HG03457 (cell line): ENCODE measurements at regions not wholly inside any gene's neighbourhood (a gene's known extent, or its start where the extent isn't known, plus 50 kb on each side); places are given as distances from the start of the nearest gene placed in this dataset.

Source experiments
- ATAC-seq: cut with Tn5 transposase; IDR thresholded peaks from one replicate; pipeline ENCODE4 v1.9.1; 2021; ENCODE audit warnings: moderate number of reproducible peaks; ENCODE audit not compliant: unreplicated experiment

GRCh38 chr10:113252650-113253618 is 299.9 kb upstream of the HABP2 start:
- no peak for ATAC-seq

GRCh38 chr10:113259576-113260226 is 293.2 kb upstream of the HABP2 start:
- no peak for ATAC-seq

GRCh38 chr10:113261161-113261560 is 291.7 kb upstream of the HABP2 start:
- no peak for ATAC-seq

- ATAC-seq: no peak
These were observed 291.2 kb upstream of the HABP2 start for GRCh38 chr10:113261611-113262091.

DNA sequence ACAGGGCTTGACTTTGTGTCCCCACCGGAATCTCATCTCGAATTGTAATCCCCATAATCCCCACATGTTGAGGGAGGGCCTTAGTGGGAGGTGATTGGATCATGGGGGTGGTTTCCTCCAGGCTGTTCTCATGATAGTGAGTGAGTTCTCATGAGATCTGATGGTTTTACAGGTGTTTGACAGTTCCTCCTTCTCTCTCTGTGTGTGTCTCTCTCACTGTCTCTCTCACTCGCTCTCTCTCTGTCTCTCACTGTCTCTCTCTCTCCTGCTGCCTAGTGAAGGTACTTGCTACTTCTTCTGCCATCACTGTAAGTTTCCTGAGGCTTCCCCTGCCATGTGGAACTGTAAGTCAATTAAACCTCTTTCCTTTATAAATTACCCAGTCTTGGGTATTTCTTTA is 289.8 kb upstream of the HABP2 start:
- no peak for ATAC-seq

DNA sequence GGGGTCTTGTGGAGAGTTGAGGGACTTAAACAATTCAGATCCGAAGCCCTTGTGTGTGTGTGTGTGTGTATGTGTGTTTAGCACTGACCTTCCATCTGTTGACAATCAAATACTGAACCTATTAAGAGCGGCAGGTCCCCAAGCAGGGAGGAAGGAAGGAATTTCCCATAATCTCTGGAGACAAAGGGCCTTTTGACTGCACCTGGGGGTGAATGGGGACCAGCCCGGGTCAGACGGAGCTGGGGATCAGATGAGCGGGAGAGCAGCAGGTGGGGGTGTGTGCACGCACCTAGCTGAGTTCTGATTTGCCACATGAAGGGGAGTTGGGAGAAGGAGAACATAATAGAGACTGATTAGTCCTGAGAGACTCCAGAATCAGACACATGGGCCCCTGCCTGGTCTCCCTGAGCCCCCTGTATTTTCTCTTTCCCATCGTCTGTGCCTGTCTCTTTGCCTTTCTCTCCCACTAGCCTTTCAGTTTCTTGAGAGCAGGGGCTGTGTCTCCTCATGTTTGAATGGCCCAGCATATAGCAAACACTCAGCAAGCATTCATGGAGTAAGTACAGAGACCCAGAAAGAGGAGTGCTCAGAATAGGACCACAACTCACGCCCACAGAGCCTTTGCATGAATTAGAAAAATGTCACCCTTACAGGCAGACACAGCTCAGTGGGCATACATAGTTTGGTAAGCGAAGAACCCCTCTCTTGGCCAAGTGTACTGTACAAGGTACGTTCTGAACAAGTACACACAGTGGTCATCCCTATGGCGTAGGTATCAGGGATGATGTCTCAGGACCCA is 288.3 kb upstream of the HABP2 start:
- ATAC-seq: no peak

DNA sequence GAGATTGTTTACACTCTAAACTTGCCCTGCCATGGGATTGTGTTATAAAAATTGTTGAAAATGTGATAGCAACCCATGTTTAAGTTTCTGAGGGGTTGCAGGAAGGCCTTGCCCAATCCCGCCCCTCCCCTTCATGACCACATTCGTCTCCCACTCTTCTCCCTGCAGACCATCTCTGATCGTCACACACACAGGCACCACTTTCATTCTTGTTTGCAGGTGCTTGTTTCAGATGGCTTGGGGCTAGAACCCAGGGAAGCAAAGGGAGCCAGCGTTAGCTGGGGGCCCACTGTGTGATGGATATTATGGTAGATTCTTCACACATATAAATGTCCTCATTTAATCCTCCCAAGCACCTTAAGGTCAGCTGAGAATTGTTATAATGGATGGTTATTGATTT is 286.7 kb upstream of the HABP2 start:
- ATAC-seq: no peak

DNA sequence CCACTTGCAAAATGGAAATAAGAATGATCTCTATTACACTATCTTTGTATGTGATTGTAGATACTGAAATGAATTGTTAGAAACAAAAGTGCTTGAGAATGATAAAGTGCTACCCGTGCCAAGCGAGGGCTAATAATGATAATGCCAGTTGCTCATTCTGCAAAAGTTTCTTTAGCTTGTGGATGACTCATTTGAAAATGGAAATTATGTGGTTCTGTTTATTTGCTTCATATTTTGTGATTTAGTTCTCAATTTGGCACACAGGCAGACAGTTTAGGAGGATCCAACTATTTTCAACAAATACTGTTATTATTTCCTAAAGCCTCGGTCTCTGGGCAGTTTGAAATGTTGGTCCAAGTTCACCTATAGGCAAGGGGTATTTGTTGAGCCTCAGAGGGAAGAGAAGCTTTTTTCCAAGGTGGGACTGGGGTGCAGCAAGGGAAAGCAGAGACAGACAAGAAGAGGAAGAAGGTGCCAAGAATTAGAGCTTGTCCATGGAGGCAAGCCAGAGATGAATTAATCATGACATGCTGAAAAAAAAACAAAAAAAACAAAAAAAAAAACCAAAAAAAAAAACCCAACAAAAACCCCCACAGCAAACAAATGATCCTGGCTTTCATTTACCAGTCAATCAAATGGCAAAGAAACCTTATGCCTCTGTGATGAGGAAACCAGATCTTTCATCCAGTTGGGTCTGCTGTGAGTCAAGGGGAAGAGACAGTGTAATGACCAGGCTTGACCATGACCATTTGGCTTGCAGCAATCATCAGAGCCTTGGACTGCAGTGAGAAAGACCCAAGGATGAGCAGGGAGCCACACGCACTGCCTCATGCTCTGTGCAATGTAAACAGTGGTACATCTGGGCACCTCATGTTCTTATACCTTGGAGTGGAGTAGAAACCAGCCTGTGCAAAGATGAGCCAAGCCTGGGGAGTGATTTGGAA is 285.0 kb upstream of the HABP2 start:
- ATAC-seq: no peak

DNA sequence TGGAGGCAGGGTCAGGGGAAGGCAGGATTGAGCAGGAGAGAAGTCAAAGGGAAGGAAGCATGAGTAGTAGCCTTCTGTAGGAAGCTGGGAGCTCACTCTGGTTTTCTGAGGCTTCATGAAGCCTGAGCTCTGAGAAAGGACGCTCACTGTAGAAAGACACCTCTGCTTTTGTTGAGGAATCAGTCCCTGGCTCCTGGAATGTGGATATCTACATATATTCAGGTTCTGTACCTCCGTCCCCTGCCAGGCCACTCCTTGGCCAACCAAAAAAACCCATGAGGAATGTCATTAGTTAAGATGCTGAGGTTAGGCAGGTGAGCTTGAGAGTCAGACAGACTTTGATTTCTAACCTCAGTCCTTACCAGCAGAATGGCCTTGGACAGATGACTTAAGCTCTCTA is 283.5 kb upstream of the HABP2 start:
- no peak for ATAC-seq

- ATAC-seq: no peak
These were observed 280.3 kb upstream of the HABP2 start for GRCh38 chr10:113272511-113272910.

GRCh38 chr10:113273181-113274163 is 279.4 kb upstream of the HABP2 start:
- ATAC-seq: no peak

- ATAC-seq: no peak
These were observed 278.6 kb upstream of the HABP2 start for GRCh38 chr10:113274176-113274829.

GRCh38 chr10:113278221-113278620 is 274.6 kb upstream of the HABP2 start:
- no peak for ATAC-seq

DNA sequence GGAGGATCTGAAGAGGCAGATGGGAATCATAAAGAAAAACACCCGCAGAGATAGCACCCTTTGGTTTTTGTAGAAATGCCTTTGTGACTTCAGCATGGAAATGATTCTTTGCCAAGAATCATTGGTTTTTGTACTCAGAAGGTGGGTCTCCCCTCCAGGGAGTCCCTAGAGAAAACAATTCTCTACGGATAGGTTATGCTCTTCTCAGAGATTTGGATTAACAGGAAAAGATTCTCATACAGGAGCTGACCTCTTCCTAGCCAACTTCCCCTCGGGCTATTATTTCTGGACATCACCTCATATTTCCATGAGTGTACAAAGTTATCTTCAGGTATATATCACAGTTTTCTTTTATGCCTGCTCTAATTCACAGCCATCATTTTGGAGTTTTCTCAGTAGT is 274.2 kb upstream of the HABP2 start:
- no peak for ATAC-seq

GRCh38 chr10:113279262-113279661 is 273.6 kb upstream of the HABP2 start:
- no peak for ATAC-seq

- ATAC-seq: no peak
These were observed 270.3 kb upstream of the HABP2 start for GRCh38 chr10:113282564-113282963.

- ATAC-seq: no peak
These were observed 269.7 kb upstream of the HABP2 start for GRCh38 chr10:113283189-113283588.

- no peak for ATAC-seq
These were observed 268.2 kb upstream of the HABP2 start for GRCh38 chr10:113284635-113285034.
